ENCODE measurements at regions not wholly inside any gene's neighbourhood (a gene's known extent, or its start where the extent isn't known, plus 50 kb on each side); places are given as distances from the start of the nearest gene placed in this dataset.
A peak's percentile ranks its signal among the peaks of the same experiment; 100 is the strongest.

- TF ChIP-seq MAFK (IDR thresholded peaks at IDR 0.05; ENCODE audit: low read depth, low read length), result no peak
- no peak for TF ChIP-seq ZNF274 (IDR thresholded peaks at IDR 0.05; ENCODE audit: borderline replicate concordance, extremely low read depth, low read length)
- TF ChIP-seq GABPA (IDR thresholded peaks at IDR 0.05; ENCODE audit: borderline replicate concordance, insufficient read depth, low read length), result no peak
- TF ChIP-seq TEAD4 (IDR thresholded peaks at IDR 0.05; ENCODE audit: low read depth, low read length), result no peak
- TF ChIP-seq POLR2A (IDR thresholded peaks at IDR 0.05; ENCODE audit: control extremely low read depth in 1 of 2, low read depth in 2 of 2, low read length in 2 of 2), result no peak
- no peak for TF ChIP-seq SRF (IDR thresholded peaks at IDR 0.05; ENCODE audit: low read depth, low read length)
- FAIRE-seq (no peak), DNase-seq (ENCODE audit: low read depth in 1 of 2, low spot score in 2 of 2) (peak in 1 of 2 experiments; percentile 20)
- H3K14ac ChIP-seq (ENCODE audit: insufficient read length), result no peak overlapping the region
- peaks cover 0 to 6% (median 3%) of the 10 kb centered on the region in 4 experiments; a peak in 5 of 7 replicates for H3K4me1 ChIP-seq (replicated peaks in 1 of 4; ENCODE audit: control insufficient read depth in 3 of 4, insufficient read depth in 4 of 4, low read length in 3 of 4)
- H2AK5ac ChIP-seq (ENCODE audit: low read depth, low read length), result no peak overlapping the region
- no peak overlapping the region for H3K18ac ChIP-seq (ENCODE audit: extremely low read depth, low read length)
- H2BK5ac ChIP-seq (ENCODE audit: low read depth, low read length), result no peak overlapping the region
- H3K4me3 ChIP-seq (ENCODE audit: extremely low read depth in 1 of 4, insufficient read depth in 2 of 4, low read depth in 3 of 4, low read length in 4 of 4), result no peak overlapping the region
- H3K79me2 ChIP-seq (ENCODE audit: control insufficient read depth in 1 of 2, insufficient read depth in 2 of 2, low read length in 2 of 2), result no peaks in the 10 kb centered on the region
- no peaks in the 10 kb centered on the region for H3K27me3 ChIP-seq (replicated peaks in 1 of 4; ENCODE audit: control insufficient read depth in 3 of 4, extremely low read depth in 1 of 4, insufficient read depth in 3 of 4, low read length in 3 of 4)
- no peak overlapping the region for H3K56ac ChIP-seq (replicated peaks; ENCODE audit: insufficient read length, low read depth, low read length)
- no peak overlapping the region for H2BK120ac ChIP-seq (replicated peaks; ENCODE audit: low read depth, low read length)
- no peak overlapping the region for H2BK12ac ChIP-seq (ENCODE audit: low read depth, low read length)
- 97% methylated on average over 3 of the region's 6 CpGs; no CpG with 5 or more reads in 1 of the 2 experiments for WGBS, 2 experiments (ENCODE audit: extremely low coverage in 1 of 2, insufficient coverage in 1 of 2, insufficient read length in 1 of 2, insufficient replicate concordance in 2 of 2, low coverage in 1 of 2, low lambda C conversion rate in 2 of 2, missing lambda C conversion rate in 1 of 2)
- H3K23ac ChIP-seq (ENCODE audit: insufficient read length), result no peak overlapping the region
- no peak overlapping the region for H3K27ac ChIP-seq (ENCODE audit: low read depth, low read length)
- H3K4ac ChIP-seq (replicated peaks; ENCODE audit: insufficient read length, low read depth, low read length), result no peak overlapping the region
- no peaks in the 10 kb centered on the region for H3K36me3 ChIP-seq (ENCODE audit: control insufficient read depth in 2 of 4, insufficient read depth in 4 of 4, low read length in 3 of 4)
- ChIA-PET POLR2A (ENCODE audit: partially characterized antibody) (no interaction called here), CTCF (ENCODE audit: partially characterized antibody) (interaction anchor here (1.0 to 2.0 kb wide), 7 partner anchors 14 to 356 kb away, joined by 3 to 7 read pairs (median 5); no protein-coding TSS in a partner anchor)
- H3K4me2 ChIP-seq (ENCODE audit: insufficient read depth in 1 of 2, low read depth in 2 of 2, low read length in 2 of 2), result no peak overlapping the region
- no peak overlapping the region for H2AFZ ChIP-seq (ENCODE audit: low read length)
- no peak overlapping the region for H4K5ac ChIP-seq (ENCODE audit: insufficient read length, low read depth, low read length)
- H3K23me2 ChIP-seq (ENCODE audit: low read depth, low read length), result no peaks in the 10 kb centered on the region
- no peak overlapping the region for H2BK15ac ChIP-seq (ENCODE audit: low read length)
- H3K9me3 ChIP-seq (ENCODE audit: insufficient read depth in 2 of 2, low read depth in 1 of 2, low read length in 1 of 2), result no peaks in the 10 kb centered on the region
- H3K79me1 ChIP-seq (ENCODE audit: low read depth, low read length), result no peaks in the 10 kb centered on the region
- H4K20me1 ChIP-seq (replicated peaks in 1 of 2; ENCODE audit: control insufficient read depth in 1 of 2, insufficient read depth in 2 of 2, low read length in 2 of 2), result no peaks in the 10 kb centered on the region
- H3K9ac ChIP-seq (replicated peaks in 1 of 4; ENCODE audit: extremely low read depth in 1 of 4, low read depth in 3 of 4, low read length in 3 of 4), result no peak overlapping the region
- no peak overlapping the region for H4K91ac ChIP-seq (replicated peaks; ENCODE audit: insufficient read length, low read length)
- no peak overlapping the region for H2BK20ac ChIP-seq (ENCODE audit: low read length)
- no peak overlapping the region for H4K8ac ChIP-seq (ENCODE audit: extremely low read depth, insufficient read depth, low read length)
Measured at GRCh38 chr10:44045020-44045419, 339.9 kb downstream of the CXCL12 start.

Data from H1 (cell line).